HG03108 (cell line): ENCODE measurements at regions not wholly inside any gene's neighbourhood (a gene's known extent, or its start where the extent isn't known, plus 50 kb on each side); places are given as distances from the start of the nearest gene placed in this dataset.
"Not testable (repeated sequence)": the region's sequence is repeated elsewhere in the genome, so short reads cannot be mapped to it uniquely, and the experiment has no call there.

Experiments
- ATAC-seq: cut with Tn5 transposase; IDR thresholded peaks from one replicate; pipeline ENCODE4 v1.9.1; 2021; ENCODE audit warnings: moderate library complexity; ENCODE audit not compliant: unreplicated experiment

DNA sequence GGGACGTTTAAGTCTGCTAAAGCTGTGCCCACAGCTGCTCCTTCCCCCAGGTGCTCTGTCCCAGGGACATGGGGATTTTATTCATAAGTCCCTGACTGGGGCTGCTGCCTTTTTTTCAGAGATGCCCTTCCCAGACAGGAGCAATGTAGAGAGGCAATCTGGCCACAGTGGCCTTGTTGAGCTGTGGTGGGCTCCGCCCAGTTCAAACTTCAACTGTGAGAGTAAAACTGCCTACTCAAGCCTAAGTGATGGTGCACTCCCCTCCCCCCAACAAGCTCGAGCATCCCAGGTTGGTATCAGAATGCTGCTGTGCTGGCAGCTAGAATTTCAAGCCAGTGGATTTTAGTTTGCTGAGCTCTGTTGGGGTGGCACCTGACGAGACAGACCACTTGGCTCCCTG, 1371.4 kb downstream of the ADGRL3 start:
- ATAC-seq = no peak

DNA sequence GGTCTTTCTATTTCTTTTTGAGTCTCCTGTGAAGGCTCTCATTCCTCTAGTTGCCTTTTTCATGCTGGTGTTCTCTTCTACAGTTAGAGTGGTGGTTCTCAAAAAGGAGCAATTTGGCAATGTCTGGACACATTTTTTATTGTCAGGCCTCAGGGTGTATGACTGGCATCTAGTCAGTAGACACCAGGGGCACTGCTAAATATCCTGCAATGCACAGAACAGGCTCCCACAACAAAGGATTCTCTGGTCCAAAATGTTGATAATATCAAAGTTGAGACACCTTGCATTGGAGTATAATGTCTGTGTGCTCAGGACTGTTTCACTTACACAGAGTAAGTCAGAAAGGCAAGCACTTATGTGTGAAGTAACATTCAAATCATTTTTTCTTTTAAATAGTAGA, 1360.7 kb downstream of the ADGRL3 start:
- ATAC-seq = no peak

DNA sequence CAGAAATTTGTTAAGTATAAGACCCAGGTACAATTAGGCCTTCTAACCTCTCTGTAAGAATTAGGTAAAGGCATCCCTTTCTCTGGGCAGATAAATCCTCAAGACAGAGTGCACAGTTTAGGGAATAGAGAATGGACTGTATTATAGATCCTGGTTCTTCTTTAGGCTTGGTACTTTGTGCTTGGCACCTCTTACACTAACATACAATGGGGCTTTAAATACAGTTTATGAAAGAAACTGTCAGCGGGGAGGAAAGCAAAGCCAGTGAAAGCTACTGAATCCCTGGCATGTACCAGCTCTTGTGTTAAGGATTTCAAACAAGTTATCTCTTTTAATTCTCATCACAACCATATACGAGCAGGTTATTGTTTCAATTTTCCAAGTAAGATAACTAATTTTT, 1350.0 kb downstream of the ADGRL3 start:
- ATAC-seq = no peak

DNA sequence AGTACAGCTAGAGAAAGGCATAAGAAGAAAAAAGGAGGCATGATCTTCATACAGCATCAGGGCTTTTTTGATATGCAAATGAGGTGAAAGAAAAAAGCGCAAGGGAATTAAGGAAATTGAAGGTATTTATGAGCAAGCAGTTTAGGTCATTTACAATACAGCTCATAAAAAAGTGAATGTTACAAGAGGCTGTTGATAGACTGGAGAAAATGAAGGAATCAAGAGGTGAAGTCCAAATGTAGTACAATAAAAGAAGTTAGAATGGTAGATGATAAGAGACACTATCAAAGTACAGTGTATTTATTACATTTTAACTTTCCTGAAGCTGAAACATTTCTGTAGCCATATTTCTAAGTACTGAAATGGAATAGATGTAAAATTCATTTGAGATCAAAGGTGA, 1349.5 kb downstream of the ADGRL3 start:
- ATAC-seq = no peak

DNA sequence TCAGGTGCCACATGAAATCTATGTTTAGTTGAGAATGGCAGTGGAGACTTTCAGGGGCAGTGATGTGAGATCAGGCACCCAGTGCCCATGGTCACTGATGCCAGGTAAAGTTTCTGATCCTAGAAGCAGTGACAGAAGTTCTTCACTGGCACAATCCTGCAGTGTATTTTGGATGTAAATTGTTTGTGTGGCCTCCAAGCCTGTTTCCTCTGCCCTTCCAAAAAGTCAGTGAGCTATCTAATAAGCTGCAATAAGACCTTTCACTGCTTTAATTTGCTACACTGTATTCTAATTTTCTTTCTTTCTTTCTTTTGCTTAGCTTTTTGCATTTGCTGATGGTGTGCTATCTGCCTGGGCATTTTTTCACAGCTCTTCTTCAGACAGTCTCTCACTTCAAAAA, 1348.6 kb downstream of the ADGRL3 start:
- ATAC-seq = no peak

DNA sequence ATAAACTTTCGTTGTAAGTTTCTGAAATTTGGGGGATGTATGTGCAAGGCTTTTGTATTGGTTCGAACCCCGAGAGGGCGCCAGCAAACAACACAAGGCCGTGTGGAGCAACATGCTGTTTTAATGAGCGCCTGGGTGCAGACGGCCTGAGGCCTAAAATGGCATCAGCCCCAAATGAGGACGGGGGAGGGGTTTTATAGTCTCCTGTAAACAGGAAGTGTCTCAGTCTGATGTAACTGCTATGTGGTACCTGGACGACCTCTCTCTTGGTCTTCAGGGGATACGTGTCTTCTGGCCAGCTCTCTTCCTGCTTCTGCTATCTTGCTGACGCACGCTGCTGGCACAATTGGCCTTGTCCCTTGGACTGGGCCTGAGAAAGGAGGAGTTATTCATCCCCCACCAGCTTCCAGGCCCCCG, 1348.0 kb downstream of the ADGRL3 start:
- ATAC-seq = no peak

DNA sequence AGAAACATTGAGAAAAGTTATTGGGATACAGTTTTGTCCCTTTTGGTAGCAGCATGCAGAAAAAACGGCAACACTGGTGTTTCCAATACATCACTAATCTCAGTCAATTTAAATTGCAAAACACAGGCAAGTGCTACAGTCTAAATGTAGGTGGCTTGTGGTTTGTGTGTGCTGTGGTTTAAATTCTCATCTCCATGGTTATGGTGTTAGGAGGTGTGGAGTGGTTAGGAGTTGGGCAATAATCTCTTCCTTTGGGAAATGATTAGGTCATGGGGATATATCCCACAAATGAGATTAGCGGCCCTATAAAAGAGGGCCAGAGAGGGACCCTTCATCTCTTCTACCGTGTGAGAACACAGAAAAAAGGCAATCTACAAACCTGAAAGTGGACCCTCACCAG, 1344.3 kb downstream of the ADGRL3 start:
- no peak for ATAC-seq

DNA sequence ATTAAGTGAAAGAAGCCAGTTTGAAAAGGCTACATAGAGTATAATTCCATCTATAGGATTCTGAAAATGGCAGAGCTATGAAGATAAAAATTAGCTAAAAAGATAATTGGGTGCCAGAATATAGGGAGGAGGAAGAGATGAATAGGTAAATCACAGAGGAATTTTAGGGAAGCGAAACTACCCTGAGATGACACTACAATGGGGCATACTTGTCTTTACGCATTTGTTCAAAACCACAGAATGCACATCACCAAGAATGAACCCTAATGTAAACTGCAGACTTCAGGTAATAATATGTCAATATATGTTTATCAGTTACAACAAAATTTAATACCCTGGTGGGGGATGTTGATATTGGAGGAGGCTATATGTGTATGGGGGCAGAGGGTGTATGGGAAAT, 1342.9 kb downstream of the ADGRL3 start:
- no peak for ATAC-seq

DNA sequence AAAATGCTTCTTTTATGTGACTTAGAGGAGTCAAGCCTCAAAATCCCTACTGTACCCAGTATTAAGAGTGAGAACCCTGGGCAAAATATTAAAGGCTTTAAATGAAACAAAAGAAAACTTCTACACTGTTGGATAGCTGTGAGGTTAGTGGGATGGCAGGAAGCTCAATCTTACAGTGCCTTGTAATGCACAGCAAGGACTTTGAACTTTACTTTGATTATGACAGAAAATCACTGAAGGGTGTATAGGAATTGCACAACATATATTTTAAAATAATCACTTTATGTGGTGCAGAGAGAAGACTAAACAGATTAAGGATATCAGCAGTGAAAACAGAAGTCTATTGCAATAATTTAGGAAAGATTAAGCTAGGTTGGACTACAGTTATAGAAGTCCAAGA, 1333.4 kb downstream of the ADGRL3 start:
- ATAC-seq = no peak

DNA sequence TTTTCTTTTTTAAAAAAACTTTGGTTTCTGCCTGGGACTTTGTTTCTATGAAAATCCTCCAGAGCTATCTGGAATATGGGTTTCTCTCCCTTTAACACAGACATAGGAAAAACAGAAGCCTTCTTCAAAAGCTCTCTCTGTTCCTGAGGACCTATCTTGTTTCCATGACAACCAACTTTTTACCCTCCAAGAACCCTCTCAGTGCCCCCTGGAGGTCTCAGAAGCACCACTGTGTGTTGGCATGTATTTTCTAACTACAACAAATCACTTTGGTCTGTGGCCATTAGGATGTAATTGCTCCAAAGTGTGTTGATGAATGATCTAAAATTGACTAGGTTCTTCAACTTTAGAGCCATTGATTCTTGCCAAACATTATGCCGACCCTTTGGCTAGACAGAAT, 1331.6 kb downstream of the ADGRL3 start:
- no peak for ATAC-seq

DNA sequence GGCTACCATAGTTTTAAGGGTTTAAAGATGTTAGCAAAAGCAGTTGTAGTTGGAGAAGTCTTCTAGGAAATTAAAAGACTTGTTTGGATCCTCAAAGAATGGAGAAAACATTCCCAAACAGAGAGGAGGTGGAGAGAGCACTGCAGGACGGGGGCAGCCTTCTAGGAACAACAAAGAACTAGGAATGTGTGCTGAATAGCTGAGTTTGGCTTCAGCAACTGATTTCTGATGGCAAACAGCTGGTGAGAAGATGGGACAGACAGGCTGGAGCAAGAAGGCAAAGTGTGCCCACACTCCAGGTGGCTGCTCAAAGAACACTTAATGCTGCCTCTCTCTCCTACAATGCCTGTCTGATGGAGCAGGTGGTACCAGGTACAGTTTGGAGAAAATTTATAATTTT, 1331.1 kb downstream of the ADGRL3 start:
- ATAC-seq = no peak

DNA sequence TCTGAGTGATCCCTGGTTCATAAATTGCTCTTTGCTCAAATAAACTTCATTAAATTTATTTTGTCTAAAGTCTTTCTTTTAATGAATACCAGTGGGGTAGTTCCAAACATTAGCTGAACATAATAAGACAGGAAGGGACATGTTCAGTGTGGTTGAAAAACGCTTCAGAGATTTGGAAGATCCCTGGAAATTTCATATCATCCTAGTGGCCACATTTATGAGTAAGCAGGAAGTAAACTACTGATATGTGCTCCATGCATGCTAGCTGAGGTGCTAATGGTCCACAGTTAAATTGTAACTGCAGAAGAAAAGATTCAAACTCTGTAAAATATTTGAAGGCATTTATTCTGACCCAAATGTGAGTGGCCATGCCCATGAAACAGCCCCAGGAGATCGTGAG, 1328.7 kb downstream of the ADGRL3 start:
- ATAC-seq = no peak

DNA sequence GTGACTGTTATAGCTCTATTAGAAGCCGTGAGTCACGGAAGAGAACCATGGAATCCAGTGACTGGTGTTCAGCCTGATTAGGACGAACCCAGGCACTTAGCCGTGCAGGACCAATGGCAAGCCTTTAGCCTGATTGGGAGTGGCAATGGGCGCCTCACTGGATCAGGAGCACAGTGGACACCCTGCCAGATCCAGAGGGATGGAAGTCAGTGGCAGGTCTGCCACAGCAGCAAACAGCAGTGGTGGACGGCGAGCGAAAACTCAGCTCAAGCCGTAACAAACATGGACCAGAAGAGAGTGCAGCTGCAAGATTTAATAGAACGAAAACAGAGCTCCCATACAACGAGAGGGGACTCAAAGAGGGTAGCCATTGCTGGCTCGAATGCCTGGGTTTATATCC, 1326.5 kb downstream of the ADGRL3 start:
- ATAC-seq = no peak

DNA sequence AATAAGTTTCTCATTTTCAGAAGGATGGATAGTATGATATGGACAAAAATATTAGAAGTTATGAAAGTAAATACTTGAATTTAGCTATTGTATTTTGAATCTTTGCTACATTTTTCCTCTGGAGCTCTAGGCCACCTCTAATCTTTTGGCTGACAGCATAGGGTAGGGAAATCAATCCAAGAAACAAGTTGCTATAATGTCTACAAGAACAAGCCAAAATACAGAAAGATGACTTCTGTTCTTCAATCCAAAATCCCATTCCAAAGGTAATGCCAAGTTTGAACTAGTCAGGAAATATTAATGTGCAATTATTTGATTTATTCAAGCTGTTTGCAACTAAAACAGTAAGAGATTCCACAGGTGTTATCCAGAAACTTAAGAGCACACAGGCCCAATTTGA, 1323.1 kb downstream of the ADGRL3 start:
- no peak for ATAC-seq

DNA sequence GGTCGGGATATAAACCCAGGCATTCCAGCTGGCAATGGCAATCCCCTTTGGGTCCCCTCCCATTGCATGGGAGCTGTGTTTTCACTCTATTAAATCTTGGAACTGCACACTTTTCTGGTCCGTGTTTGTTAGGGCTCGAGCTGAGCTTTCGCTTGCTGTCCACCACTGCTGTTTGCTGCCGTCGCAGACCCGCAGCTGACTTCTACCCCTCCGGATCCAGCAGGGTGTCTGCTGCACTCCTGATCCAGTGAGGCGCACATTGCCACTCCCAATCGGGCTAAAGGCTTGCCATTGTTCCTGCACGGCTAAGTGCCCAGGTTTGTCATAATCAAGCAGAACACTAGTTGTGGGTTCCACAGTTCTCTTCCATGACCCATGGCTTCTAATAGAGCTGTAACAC, 1322.1 kb downstream of the ADGRL3 start:
- ATAC-seq = no peak

DNA sequence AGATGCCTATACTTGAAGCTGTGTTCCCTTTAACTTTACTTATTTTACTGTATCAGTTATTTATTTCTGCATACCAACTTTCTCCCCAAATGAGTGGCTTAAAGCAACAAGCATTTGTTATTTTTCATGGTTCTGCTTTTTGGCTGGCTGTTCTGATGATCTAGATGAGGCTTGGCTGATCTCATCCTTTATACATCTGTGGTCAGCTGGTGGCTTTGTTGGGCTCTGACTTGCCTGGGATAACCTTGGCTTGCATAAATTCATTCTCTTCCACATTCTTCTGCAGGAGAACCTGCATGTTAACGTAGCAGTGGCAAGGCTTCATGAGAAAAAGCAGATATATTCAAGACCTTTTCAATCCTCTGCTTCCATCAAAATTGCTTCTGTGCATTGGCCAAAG, 1317.6 kb downstream of the ADGRL3 start:
- ATAC-seq = no peak

DNA sequence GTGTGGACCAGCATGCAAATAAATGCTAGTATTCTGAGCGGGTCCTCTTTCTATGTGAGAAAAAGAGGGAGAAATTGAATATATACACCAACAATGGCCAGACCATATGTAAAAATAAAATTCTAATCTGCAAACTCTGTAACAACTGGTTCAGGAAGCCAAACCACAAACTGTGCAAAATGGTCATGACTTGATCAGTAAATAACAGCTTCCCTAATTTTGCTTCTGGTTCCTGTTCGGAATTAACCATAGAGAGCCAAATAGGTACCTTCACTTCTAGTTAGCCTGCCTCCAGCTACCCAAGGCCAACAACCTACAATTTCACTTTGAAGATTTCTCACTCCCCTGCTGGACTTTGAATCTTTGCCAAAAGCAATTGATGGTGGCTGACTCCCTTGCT, 1313.2 kb downstream of the ADGRL3 start:
- ATAC-seq = no peak

DNA sequence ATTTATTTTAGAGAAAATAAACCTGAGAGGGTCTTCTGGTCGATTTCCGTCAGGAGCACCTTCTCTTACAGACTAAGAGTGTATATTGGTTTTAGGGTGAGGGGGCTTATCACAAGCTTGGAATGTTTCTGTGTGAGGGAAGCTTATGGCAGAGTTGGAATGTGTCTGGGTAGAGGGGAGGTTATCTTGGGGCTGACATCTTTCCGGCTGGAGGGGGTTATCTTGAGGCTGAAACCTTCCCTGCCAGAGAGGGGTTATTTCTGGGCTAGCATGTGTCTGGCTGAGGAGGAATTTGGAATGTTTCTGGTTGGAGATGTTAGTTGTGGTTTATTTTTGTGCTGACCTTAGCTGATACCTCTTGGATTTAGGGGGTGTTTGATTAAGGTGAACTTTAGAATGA, 1312.1 kb downstream of the ADGRL3 start:
- ATAC-seq = no peak

DNA sequence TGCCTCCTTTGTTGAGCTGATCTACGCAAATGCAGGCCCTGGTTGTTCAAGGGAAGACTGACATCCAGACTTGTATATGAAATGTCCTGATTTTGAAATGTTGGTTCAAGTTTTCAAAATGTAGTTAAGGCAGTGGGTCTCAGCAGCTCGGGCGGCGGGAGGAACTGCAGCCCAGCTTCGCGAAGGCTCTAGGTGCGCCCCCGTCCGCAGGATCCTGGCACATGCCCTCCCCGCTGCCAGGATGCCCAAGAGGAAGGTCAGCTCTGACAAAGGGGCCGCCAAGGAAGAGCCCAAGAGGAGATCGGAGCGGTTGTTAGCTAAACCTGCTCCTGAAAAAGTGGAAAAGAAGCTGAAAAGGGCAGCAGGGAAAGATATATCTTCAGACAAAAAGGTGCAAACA, 1310.1 kb downstream of the ADGRL3 start:
- ATAC-seq = no peak

DNA sequence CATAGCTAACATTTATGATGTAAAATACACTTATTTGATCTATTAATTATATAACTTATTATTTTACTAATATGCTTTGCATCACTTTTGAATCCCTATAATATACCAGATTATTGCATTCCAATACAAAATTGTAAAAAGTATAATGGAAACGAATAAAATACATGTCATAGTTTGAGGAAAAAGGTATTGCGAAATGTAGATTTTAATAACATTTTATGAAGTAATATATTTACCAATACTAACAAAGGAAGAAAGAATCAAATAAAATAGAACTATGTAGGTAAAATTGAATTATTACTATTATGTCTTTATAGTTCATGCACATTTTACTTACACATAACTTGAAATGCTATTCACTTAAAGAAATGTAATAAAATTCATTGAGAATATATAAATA, 1300.2 kb downstream of the ADGRL3 start:
- ATAC-seq = no peak

DNA sequence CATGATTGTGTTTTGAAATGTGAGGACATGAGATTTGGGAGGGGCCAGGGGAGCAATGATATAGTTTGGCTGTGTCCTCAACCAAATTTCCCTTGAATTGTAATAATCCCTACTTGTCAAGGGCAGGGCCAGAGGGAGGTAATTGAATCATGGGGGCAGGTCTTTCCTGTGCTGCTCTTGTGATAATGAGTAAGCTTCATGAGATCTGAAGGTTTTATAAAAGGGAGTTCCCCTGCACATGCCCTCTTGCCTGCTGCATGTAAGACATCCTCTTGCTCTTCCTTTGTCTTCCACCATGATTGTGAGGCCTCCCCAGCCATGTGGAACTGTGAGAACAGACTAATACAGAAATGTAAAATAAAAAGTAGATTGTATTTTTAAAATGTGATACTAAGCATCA, 1294.9 kb downstream of the ADGRL3 start:
- no peak for ATAC-seq

DNA sequence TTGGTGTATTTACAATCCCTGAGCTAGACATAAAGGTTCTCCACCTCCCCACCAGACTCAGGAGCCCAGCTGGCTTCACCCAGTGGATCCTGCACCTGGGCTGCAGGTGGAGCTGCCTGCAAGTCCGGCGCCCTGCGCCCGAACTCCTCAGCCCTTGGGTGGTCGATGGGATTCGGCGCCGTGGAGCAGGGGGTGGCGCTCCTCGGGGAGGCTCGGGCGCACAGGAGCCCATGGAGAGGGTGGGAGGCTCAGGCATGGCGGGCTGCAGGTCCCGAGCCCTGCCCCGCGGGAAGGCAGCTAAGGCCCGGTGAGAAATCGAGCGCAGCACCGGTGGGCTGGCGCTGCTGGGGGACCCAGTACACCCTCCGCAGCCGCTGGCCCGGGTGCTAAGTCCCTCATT, 1291.6 kb downstream of the ADGRL3 start:
- not testable (repeated sequence) for ATAC-seq

DNA sequence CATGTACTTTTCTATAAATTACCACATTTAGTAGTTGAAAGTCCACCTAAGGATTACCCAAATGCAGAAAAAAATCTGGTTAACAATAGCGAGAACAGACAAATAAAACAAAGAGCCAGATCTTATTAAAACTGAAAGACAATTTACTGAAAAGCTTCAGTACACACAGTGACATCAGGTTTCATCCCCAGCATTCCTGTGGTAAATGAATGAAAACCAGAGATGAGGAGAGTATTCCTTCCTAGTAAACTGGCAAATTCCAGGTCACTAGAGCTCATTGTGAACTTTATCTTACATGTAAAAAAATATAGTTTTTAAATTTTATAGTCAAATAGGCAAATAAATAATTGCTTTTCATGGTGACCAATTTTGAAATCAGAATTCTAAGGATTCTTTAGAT, 1290.5 kb downstream of the ADGRL3 start:
- ATAC-seq = no peak

DNA sequence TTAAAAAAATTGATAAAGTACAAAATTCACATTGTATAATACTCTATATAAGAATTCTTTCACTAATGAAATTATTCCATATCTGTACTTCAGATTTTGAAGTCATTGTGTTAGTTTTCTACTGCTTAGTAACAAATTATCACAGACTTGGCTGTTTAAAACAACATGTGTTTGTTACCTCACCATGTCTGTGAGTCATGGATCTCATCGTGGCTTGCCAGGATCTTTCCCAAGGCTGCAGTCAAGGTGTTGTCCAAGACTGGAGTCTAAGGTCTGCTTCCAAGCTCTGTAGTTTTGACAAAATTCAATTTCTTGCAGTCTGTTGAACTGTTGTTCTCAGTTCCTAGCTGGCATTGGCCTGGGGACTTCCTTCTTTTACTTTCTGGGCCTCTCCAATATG, 1286.9 kb downstream of the ADGRL3 start:
- no peak for ATAC-seq
